Epithelial cell of proximal tubule (primary cell): ENCODE measurements at regions not wholly inside any gene's neighbourhood (a gene's known extent, or its start where the extent isn't known, plus 50 kb on each side); places are given as distances from the start of the nearest gene placed in this dataset.

Experiments
- DNase-seq: peaks from one replicate; pipeline ENCODE4 v3.0.0-alpha.2; 2011; ENCODE audit warnings: low read depth
- H3K4me3 ChIP-seq: 2 replicates; pipeline ENCODE4 v1.5.1; 2011; ENCODE audit warnings: low read depth, mild to moderate bottlenecking, low read length
- CTCF ChIP-seq: conservative IDR thresholded peaks from 2 replicates; pipeline ENCODE4 v1.5.1; 2012; ENCODE audit warnings: low read depth, mild to moderate bottlenecking, low read length

- no peak for DNase-seq
- TF ChIP-seq CTCF, result no peak
- H3K4me3 ChIP-seq, result no peak overlapping the region
Observed at GRCh38 chr6:1153696-1154245, 158.1 kb upstream of the FOXQ1 start.

GRCh38 chr6:1146500-1146899 is 165.4 kb upstream of the FOXQ1 start:
- no peak overlapping the region for H3K4me3 ChIP-seq
- DNase-seq, result no peak
- TF ChIP-seq CTCF, result no peak

GRCh38 chr6:1145768-1146218 is 166.1 kb upstream of the FOXQ1 start:
- DNase-seq, result no peak
- no peak for TF ChIP-seq CTCF

GRCh38 chr6:1144842-1145767 is 166.8 kb upstream of the FOXQ1 start:
- no peak for DNase-seq
- no peak overlapping the region for H3K4me3 ChIP-seq
- no peak for TF ChIP-seq CTCF

More at GRCh38 chr6:1145768-1146218, 166.1 kb upstream of the FOXQ1 start:
- no peak overlapping the region for H3K4me3 ChIP-seq

- no peak for TF ChIP-seq CTCF
- DNase-seq, result no peak
- no peak overlapping the region for H3K4me3 ChIP-seq
Observed at GRCh38 chr6:1143655-1144054, 168.2 kb upstream of the FOXQ1 start.

GRCh38 chr6:1139155-1139890 is 172.6 kb upstream of the FOXQ1 start:
- H3K4me3 ChIP-seq, result no peak overlapping the region
- no peak for DNase-seq
- no peak for TF ChIP-seq CTCF
